Ovary (tissue), 3 donors: ENCODE measurements at regions not wholly inside any gene's neighbourhood (a gene's known extent, or its start where the extent isn't known, plus 50 kb on each side); places are given as distances from the start of the nearest gene placed in this dataset.

Experiments used
- EP300 ChIP-seq: sonication (generic); formaldehyde crosslinking; IDR thresholded peaks from one replicate; pipeline ENCODE4 v1.6.1; 2017; ENCODE audit warnings: antibody characterized with exemption
- POLR2A ChIP-seq: fragments of 450-650 bp; IDR thresholded peaks from one replicate; pipeline ENCODE4 v1.6.1; 2017; ENCODE audit warnings: antibody characterized with exemption, mild to moderate bottlenecking, moderate library complexity
- TF ChIP-seq, protein P1 (sequence below), 3 donors: fragments of 450-650 bp in 2 of 3; fragments of 200-600 bp in 1 of 3; IDR thresholded peaks; one replicate each; pipeline versions ENCODE4 v1.5.1 to v1.8.0; 2016 to 2022; ENCODE audit warnings: antibody characterized with exemption in 3 of 3, mild to moderate bottlenecking in 1 of 3
- donor health status: DM: no; HTN: no; CAD: no.

DNA sequence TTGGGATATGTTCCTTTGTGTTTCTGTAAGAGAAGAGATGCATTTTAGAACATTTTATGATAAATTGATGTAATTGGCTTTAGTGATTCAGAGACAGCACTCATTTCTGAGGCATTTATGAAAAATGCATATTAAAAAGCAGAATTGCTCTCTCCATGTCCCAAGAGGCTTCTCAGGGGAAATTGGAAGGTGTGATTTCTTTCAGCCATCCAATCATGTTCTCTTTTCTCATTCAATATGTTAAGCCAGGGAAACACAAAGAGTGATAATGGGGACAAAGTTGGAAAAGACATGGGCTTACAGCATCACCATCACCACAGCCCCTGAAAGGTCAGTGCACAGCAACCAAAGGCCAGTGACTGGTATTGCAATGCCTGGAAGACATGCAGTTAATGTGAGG is 129.9 kb upstream of the COL1A2 start:
- TF ChIP-seq POLR2A (no peak), EP300 (no peak)
- TF ChIP-seq, protein P1, sequence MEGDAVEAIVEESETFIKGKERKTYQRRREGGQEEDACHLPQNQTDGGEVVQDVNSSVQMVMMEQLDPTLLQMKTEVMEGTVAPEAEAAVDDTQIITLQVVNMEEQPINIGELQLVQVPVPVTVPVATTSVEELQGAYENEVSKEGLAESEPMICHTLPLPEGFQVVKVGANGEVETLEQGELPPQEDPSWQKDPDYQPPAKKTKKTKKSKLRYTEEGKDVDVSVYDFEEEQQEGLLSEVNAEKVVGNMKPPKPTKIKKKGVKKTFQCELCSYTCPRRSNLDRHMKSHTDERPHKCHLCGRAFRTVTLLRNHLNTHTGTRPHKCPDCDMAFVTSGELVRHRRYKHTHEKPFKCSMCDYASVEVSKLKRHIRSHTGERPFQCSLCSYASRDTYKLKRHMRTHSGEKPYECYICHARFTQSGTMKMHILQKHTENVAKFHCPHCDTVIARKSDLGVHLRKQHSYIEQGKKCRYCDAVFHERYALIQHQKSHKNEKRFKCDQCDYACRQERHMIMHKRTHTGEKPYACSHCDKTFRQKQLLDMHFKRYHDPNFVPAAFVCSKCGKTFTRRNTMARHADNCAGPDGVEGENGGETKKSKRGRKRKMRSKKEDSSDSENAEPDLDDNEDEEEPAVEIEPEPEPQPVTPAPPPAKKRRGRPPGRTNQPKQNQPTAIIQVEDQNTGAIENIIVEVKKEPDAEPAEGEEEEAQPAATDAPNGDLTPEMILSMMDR (IDR thresholded peaks at IDR 0.05), result no peak
